Erythroblast (primary cell): ENCODE measurements at regions not wholly inside any gene's neighbourhood (a gene's known extent, or its start where the extent isn't known, plus 50 kb on each side); places are given as distances from the start of the nearest gene placed in this dataset.

Source experiments
- GATA1 ChIP-seq: IDR thresholded peaks from 2 replicates; pipeline ENCODE4 v1.6.1; 2011; ENCODE audit warnings: low read depth, mild to moderate bottlenecking, control low read depth, low read length, moderate library complexity
- POLR2A ChIP-seq: IDR thresholded peaks from 2 replicates; pipeline ENCODE4 v1.6.1; 2011; ENCODE audit warnings: mild to moderate bottlenecking, low read length

GRCh38 chr5:124439609-124440008, 306.8 kb downstream of the ZNF608 start:
- TF ChIP-seq POLR2A (no peak), GATA1 (no peak)
